22Rv1 (cell line): ENCODE measurements at regions not wholly inside any gene's neighbourhood (a gene's known extent, or its start where the extent isn't known, plus 50 kb on each side); places are given as distances from the start of the nearest gene placed in this dataset.

Source experiments
- H3K27ac ChIP-seq: fragments of 450-650 bp; 2 replicates; pipeline ENCODE4 v1.5.1; 2017
- ZFX ChIP-seq: fragments of 450-650 bp; IDR thresholded peaks from 2 replicates; pipeline ENCODE4 v1.6.1; 2017; ENCODE audit warnings: antibody characterized with exemption, borderline replicate concordance
- TF ChIP-seq, protein P1 (sequence below): fragments of 450-650 bp; IDR thresholded peaks from 2 replicates; pipeline ENCODE4 v1.5.1; 2017; ENCODE audit warnings: mild to moderate bottlenecking

DNA sequence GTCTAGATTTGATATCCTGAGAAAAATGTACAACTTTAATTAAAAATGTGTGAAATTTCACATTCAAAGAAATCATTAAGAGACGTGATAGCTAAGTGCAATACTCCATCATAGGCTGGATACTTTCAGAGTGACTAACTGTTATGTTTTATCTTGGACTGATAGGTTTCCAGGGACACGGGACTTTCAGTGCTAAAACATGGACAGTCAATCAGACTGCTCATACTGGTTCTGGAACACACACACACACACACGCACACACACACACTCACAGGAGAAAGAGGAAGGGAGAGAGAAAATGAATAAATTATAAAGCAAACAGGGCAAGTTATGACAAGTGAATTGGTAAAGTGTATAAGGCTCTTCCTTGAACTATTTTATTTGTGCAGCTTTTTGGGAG is 955.9 kb downstream of the SLITRK5 start:
- TF ChIP-seq, protein P1, sequence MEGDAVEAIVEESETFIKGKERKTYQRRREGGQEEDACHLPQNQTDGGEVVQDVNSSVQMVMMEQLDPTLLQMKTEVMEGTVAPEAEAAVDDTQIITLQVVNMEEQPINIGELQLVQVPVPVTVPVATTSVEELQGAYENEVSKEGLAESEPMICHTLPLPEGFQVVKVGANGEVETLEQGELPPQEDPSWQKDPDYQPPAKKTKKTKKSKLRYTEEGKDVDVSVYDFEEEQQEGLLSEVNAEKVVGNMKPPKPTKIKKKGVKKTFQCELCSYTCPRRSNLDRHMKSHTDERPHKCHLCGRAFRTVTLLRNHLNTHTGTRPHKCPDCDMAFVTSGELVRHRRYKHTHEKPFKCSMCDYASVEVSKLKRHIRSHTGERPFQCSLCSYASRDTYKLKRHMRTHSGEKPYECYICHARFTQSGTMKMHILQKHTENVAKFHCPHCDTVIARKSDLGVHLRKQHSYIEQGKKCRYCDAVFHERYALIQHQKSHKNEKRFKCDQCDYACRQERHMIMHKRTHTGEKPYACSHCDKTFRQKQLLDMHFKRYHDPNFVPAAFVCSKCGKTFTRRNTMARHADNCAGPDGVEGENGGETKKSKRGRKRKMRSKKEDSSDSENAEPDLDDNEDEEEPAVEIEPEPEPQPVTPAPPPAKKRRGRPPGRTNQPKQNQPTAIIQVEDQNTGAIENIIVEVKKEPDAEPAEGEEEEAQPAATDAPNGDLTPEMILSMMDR, result no peak
- no peak for TF ChIP-seq ZFX

DNA sequence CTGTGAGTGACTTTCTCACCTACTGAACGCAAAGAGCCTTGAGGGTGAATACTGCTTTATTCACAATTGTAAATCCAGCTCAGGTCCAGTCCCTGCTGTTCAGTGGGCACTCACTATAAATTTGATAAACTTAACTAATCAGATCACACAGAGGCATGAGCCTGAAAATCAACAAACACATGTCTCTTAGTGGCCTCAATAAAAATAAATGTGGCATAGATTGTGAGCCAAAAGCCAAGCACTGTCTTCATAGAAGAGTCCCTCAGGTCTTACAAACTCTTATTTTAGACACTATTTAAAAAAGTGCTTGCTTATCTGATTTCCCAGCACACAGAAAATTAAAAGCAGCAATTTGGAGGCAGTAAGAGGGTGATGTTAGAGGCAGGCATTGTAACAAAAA is 957.7 kb downstream of the SLITRK5 start:
- TF ChIP-seq, protein P1, result no peak
- TF ChIP-seq ZFX, result no peak

More for the DNA sequence above, 955.9 kb downstream of the SLITRK5 start:
- no peak overlapping the region for H3K27ac ChIP-seq

DNA sequence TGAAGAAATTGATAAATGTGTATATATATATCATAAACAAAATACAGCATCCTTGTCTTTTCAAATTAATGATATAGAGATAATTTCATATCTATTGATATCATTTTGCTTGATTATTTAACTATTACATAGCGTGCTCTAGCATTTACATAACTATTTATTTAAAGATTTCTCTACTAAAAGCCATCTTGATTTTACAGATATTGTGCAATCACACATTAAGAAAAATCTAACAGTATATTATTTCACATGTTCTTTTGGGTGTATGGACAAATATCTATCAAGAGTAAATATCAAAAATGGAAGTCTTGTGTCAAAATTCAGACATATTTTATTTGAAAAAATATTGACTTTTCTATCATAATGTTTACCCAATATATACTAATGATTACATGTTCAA is 966.8 kb downstream of the SLITRK5 start:
- TF ChIP-seq, protein P1, result no peak
- TF ChIP-seq ZFX, result no peak

More for the DNA sequence above, 957.7 kb downstream of the SLITRK5 start:
- no peak overlapping the region for H3K27ac ChIP-seq

DNA sequence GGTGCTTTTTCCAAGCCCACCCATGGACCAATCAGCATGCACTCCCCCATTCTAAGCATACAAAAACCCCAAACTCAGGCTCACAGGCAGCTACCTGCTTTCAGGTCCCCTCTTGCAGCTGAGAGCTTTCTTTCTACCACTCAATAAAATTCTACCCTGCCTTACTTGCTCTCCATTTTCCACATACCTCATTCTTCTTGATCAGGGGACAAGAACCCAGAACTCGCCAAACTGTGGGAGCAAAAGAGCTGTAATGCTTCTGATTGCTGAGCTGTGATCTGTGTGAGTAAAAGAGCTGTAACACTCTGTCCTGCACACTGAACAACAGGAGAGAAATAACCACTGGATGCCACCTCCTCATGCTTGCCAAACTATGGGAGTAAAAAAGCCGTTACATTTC is 972.1 kb downstream of the SLITRK5 start:
- no peak for TF ChIP-seq ZFX
- TF ChIP-seq, protein P1, result no peak
- no peak overlapping the region for H3K27ac ChIP-seq

More for the DNA sequence above, 966.8 kb downstream of the SLITRK5 start:
- H3K27ac ChIP-seq, result no peak overlapping the region

DNA sequence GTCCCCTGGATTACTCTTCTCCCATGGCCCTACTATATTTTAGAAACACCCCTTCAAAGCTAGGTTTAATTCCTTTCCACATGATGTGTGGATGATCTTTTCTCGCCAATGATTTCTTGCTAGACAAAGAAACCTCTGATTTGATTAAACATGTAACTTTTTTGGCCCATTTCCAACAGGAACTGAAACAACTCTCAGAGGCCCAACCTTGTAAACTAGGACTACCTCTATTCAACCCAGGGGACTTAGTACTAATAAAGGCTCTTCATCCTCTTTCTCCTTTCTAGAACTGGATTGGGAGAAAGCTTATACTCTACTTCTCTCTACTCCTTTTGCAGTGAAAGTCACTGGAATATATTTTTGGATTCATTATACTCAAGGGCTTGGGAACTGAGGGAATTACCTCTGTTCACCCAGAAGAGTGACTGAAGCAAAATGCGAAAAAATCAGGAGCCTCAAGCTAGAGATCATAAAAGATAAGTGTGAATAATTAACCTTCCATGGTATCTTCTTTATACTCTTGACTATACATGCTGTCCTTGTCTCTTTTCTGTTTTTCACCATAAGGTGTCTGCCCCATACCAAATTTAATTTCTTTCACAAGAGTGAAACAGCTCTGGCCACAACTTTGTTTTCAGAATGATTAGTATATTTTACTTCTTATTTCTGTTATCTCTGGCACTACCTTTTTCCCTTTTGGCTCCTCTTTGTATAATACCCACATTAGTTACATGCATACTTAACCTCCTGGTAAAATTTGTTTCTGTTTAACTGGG is 977.6 kb downstream of the SLITRK5 start:
- H3K27ac ChIP-seq, result no peak overlapping the region

DNA sequence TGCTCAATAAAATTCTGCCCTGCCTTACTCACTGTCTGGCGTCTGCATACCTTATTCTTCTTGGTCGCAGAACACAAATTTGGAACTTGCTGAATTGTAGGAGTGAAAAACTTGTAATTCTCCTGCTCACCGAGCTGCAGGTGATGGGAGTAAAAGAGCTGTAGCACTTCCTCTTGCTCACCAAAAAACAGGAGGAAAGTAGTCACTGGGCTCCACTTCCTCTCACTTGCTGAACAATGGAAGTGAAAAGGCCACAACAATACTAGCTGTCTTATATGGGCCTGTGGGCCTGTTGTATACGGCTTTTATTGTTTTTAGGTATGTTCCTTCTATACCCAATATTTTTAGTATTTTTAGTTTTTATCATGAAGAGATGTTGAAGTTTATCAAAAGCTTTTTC is 978.7 kb downstream of the SLITRK5 start:
- no peak for TF ChIP-seq ZFX
- TF ChIP-seq, protein P1, result no peak
- no peak overlapping the region for H3K27ac ChIP-seq

More for the DNA sequence above, 977.6 kb downstream of the SLITRK5 start:
- no peak for TF ChIP-seq ZFX
- TF ChIP-seq, protein P1, result no peak

DNA sequence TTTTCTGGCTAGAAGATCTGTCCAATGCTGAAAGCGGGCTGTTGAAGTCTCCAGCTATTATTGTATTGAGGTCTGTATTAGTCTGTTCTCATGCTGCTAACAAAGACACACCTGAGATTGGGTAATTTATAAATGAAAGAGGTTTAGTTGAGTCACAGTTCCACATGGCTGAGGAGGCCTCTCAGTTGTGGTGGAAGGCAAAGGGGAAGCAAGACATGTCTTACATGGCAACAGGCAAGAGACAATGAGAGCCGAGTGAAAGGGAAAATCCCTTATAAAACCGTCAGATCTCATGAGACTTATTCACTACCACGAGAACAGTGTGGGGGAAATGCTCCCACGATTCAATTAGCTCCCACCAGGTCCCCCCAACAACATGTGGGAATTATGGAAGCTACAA is 980.4 kb downstream of the SLITRK5 start:
- no peak overlapping the region for H3K27ac ChIP-seq
- no peak for TF ChIP-seq ZFX
- TF ChIP-seq, protein P1, result no peak
